Mucosa of stomach (tissue), 1 donor: ENCODE measurements at regions not wholly inside any gene's neighbourhood (a gene's known extent, or its start where the extent isn't known, plus 50 kb on each side); places are given as distances from the start of the nearest gene placed in this dataset.
"Not testable (repeated sequence)": the region's sequence is repeated elsewhere in the genome, so short reads cannot be mapped to it uniquely, and the experiment has no call there.

Experiments used
- H3K27me3 ChIP-seq: one replicate; pipeline ENCODE4 v1.7.0; 2013; ENCODE audit warnings: mild to moderate bottlenecking, low read length; ENCODE audit not compliant: control insufficient read depth, insufficient read depth
- H3K36me3 ChIP-seq: one replicate; pipeline ENCODE4 v1.7.0; 2013; ENCODE audit warnings: low read length; ENCODE audit not compliant: control insufficient read depth, insufficient read depth
- H3K4me1 ChIP-seq: one replicate; pipeline ENCODE4 v1.7.0; 2013; ENCODE audit warnings: mild to moderate bottlenecking, low read length; ENCODE audit not compliant: control insufficient read depth, insufficient read depth
- H3K4me3 ChIP-seq: one replicate; pipeline ENCODE4 v1.7.0; 2013; ENCODE audit warnings: low read length
- H3K9ac ChIP-seq: one replicate; pipeline ENCODE4 v1.7.0; 2013; ENCODE audit warnings: mild to moderate bottlenecking, low read length, moderate library complexity
- H3K9me3 ChIP-seq: one replicate; pipeline ENCODE4 v1.7.0; 2013; ENCODE audit warnings: mild to moderate bottlenecking, low read length, moderate library complexity; ENCODE audit not compliant: control insufficient read depth
- donor health status: Pancreatic carcinoma.

DNA sequence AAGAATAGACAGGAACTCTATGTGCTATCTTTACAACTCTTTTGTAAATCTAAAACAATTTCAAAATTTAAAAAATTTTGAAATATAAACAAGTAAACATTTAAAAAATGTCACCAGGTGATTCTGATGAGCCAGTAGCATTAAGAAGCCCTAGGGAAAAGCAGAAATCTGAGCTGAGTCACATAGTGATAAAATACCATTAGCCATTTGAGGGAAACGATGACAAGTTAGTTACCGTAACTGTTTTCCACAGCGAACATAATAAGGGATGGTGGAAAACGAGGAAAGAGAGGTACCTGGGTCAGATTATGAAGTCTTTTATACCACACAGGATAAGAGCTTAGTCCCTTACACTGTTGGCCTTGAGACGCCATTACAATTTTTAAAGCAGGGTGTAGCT is 55.5 kb downstream of the PRR15 start:
- H3K36me3 ChIP-seq, result no peaks in the 10 kb centered on the region
- H3K9me3 ChIP-seq, result no peaks in the 10 kb centered on the region
- H3K4me1 ChIP-seq, result no peaks in the 10 kb centered on the region
- H3K4me3 ChIP-seq, result no peak overlapping the region
- H3K9ac ChIP-seq, result no peak overlapping the region
- H3K27me3 ChIP-seq, result no peaks in the 10 kb centered on the region

DNA sequence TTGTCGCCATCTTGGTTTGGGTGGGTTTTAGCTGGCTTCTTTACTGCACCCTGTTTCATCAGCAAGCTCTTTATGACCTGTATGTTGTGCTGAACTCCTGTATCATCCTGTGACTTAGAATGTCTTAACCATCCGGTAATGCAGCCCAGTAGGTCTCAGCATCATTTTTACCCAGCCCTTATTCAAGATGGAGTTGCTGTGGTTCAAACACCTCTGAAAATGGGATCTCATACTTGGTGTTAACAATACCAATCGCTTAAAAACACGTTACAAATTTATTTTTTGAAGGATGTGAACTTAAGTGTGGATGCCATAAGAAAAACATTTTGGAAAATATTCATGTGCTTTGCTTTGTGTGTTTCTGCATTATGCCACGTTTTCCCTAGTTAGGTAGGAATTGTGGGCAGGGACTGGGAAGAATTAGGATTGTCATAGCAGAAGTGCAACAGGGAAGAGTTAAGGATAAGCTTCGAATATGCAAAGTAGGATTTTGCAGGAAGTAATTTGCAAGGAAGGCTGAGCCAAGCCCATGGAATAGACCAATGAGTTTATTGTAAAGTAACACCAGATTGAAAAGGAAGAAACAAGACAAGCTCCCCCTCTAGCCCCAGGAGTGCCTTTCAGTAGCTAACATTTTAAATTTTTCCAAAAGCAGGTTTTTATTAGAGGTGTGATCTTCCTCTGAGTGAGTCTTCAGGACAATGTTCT is 56.4 kb downstream of the PRR15 start:
- no peaks in the 10 kb centered on the region for H3K9me3 ChIP-seq
- H3K36me3 ChIP-seq, result no peaks in the 10 kb centered on the region
- H3K4me3 ChIP-seq, result no peak overlapping the region
- H3K27me3 ChIP-seq, result no peaks in the 10 kb centered on the region
- H3K9ac ChIP-seq, result no peak overlapping the region
- no peaks in the 10 kb centered on the region for H3K4me1 ChIP-seq

- Histone ChIP-seq H3K9ac (no peak overlapping the region), H3K9me3 (no peaks in the 10 kb centered on the region), H3K4me3 (no peak overlapping the region), H3K4me1 (no peaks in the 10 kb centered on the region), H3K27me3 (no peaks in the 10 kb centered on the region), H3K36me3 (no peaks in the 10 kb centered on the region)
These were observed 56.9 kb downstream of the PRR15 start for GRCh38 chr7:29620556-29620930.

DNA sequence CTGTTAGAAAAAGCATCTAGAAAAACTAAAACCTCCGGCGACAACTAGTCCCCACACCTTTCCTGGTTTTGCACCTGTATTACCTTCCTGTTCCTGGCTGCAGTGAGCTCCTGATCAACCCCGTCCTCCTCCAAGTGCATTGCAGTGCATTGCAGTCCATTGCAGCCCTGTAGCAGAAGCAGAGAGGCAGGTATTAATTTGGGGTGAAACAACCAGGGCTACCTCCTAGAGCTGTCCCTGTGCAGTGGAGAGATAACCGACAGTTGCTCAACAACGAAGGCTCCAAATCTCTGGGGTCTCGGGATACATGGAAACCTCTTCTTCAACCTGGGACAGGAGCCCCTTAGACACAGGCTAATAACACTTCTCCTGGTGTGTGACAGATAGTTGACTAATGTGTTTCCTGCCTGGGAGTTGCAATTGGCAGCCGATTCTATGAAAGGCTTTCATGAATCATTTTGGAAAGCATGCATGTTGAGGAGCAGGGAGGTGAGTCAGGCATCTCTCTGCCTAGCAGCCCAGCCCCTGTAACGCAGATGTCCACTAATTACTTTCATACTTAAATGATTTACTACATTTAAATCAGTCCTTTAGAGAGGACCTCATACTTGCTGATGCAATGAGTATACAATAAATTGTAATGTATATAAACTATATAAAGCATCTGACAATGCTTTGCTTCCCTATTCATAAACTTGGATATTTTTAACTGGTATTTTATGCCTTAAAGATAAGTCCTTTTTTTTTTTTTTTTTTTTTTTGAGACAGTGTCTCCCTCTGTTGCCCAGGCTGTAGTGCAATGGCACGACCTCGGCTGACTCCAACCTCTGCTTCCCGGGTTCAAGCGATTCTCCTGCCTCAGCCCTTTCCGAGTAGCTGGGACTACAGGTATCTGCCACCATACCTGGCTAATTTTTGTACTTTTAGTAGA is 59.0 kb downstream of the PRR15 start:
- Histone ChIP-seq H3K4me3 (no peak overlapping the region), H3K27me3 (no peaks in the 10 kb centered on the region), H3K4me1 (no peaks in the 10 kb centered on the region), H3K9me3 (no peaks in the 10 kb centered on the region), H3K9ac (no peak overlapping the region), H3K36me3 (no peaks in the 10 kb centered on the region)

DNA sequence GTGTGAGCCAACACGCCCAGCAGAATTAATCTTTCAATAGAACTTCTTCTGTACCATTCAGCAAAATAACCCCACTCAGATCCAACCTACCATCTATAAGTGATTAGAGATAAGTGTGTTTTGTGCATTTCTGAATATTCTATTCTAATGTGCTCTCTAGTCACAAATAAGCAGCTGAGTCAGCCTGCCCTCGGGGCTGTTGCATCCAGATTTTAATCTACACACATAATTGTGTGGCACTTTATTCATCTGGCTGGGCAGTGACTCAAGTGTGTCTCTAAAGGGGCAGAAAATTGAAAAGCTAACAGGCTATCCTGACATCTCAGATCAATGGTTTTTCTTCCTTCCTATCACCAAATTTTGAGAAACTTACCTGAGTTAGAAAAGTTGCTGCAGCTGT is 60.3 kb downstream of the PRR15 start:
- H3K9me3 ChIP-seq, result no peaks in the 10 kb centered on the region
- H3K9ac ChIP-seq, result no peak overlapping the region
- no peaks in the 10 kb centered on the region for H3K27me3 ChIP-seq
- no peaks in the 10 kb centered on the region for H3K4me1 ChIP-seq
- H3K4me3 ChIP-seq, result no peak overlapping the region
- no peaks in the 10 kb centered on the region for H3K36me3 ChIP-seq

- Histone ChIP-seq H3K4me3 (no peak overlapping the region), H3K9me3 (no peaks in the 10 kb centered on the region), H3K36me3 (no peaks in the 10 kb centered on the region), H3K9ac (no peak overlapping the region), H3K27me3 (no peaks in the 10 kb centered on the region), H3K4me1 (no peaks in the 10 kb centered on the region)
These were observed 63.1 kb downstream of the PRR15 start for GRCh38 chr7:29626730-29627129.

DNA sequence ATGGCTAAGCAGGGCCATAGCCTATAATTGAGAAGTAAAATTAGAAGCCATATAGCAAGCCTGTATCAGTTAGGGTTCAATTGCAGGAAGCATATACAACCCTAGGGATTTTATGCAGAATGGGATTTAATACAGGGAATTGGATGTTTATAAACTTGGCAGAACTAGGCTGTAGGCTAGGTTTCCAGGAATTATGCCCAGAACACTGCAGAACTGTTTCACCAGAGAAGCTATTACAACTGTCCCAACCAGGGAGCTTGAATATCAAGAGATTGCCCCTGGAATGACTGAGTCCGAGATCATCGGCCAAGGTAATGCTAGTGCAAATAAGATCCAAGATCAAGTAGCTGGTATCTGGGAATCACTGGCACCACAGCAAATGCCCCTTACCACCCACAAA is 64.0 kb downstream of the PRR15 start:
- Histone ChIP-seq H3K4me1 (no peaks in the 10 kb centered on the region), H3K4me3 (no peak overlapping the region), H3K9ac (no peak overlapping the region), H3K9me3 (no peaks in the 10 kb centered on the region), H3K36me3 (no peaks in the 10 kb centered on the region), H3K27me3 (no peaks in the 10 kb centered on the region)

DNA sequence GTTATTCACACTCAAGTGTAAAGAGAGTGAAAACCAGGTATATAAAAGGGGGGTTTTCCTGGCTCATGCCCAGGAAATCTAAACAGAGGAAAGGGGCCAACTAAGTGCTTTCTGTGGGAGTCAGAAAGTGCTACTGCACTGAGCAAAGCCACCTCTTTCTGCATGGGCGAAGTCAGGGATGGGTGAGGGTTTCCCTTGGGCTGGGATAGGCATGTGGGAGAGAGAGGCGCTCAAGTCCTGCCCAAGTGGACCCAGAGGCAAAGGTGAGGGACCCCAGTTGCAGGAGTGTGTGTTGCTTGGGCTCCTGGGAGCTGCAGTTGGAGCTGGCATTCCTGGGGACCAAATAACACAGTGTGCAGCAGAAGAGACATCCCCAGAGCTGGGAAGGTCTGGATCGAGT is 65.9 kb downstream of the PRR15 start:
- Histone ChIP-seq H3K9me3 (no peaks in the 10 kb centered on the region), H3K36me3 (no peaks in the 10 kb centered on the region), H3K4me3 (no peak overlapping the region), H3K27me3 (no peaks in the 10 kb centered on the region), H3K9ac (no peak overlapping the region), H3K4me1 (no peaks in the 10 kb centered on the region)

DNA sequence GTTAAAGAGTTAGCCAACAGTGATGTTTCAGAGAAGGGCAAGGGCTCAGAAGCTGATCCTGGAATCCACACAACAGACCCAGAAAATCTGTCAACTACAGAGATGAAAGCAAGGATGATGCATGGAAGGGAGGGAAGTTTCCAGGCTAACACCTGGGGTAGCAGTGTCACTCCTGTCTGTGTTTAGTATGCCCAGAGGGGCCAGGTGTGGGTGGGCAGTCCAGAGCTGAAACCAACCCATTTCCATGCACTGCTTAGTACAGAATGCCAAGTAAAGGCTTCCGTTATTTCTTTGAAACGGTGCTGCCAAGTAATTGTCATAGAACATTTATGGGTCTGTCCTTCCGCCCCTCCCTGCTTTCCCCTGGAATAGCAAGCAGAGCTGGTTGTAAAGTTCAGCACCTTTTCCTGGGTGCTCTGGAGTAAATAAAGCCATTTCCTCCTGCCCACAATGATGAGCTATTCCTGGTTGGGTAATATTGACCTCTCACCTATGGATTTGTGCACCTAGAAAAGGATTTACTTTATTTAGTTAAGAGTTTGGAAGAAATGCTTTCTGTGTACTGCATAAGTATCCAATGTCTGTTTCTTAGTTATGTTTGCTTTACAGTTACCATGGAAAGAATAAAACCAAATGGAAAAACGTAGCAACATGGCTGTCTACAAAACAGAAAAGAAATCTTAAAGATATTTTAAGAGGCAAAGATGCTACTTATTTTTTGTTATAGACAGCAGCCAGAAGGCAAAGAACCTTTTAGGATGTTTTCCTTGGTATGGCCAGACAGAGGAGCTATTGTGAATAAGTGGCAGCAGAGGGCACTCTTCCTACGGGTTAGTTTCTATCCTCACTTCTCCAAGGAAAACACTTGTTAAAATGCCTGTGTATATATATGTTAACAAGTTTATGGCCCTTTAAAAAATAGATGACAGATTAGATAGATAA is 71.7 kb downstream of the PRR15 start:
- H3K9me3 ChIP-seq, H3K27me3 ChIP-seq, H3K9ac ChIP-seq, H3K4me1 ChIP-seq, H3K4me3 ChIP-seq, H3K36me3 ChIP-seq: not testable (repeated sequence)

DNA sequence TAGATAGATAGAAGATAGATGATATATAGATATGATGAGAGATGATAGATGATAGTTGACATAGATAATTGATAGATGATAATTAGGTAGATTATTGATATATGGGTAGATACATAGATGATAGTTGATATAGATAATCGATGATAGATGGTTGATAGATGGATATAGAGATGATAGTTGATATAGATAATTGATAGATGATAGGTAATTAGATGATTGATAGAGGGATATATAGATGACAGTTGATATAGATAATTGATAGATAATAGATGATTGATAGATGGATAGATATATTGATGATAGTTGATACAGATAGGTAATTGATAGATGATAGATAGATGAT is 72.3 kb downstream of the PRR15 start:
- H3K27me3 ChIP-seq, result no peaks in the 10 kb centered on the region
- no peaks in the 10 kb centered on the region for H3K9me3 ChIP-seq
- no peaks in the 10 kb centered on the region for H3K36me3 ChIP-seq
- H3K4me3 ChIP-seq, result no peak overlapping the region
- no peak overlapping the region for H3K9ac ChIP-seq
- peaks cover 7% of the 10 kb centered on the region for H3K4me1 ChIP-seq

DNA sequence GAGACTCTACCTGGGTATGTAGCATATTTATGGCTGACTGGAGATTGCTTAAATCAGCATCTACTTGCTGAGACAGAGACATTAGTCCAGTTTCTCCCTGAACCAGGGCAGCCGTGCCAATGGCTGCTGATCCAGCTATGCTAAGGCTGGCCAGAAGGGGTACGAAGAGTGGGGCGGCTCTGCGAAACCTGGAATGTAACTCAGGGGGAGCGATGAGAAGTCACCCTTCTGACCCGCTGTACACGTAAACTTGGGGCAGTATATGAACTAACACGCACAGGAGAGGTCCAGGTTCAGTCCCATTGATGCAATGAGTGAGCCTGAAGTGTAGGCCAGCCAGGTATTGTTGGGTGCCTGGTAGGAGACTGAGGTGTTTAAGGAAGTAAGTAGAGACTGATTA is 73.7 kb downstream of the PRR15 start:
- H3K36me3 ChIP-seq, result no peaks in the 10 kb centered on the region
- H3K9ac ChIP-seq, result no peak overlapping the region
- no peaks in the 10 kb centered on the region for H3K27me3 ChIP-seq
- peaks cover 7% of the 10 kb centered on the region for H3K4me1 ChIP-seq
- H3K4me3 ChIP-seq, result no peak overlapping the region
- no peaks in the 10 kb centered on the region for H3K9me3 ChIP-seq

- H3K9me3 ChIP-seq, H3K4me3 ChIP-seq, H3K27me3 ChIP-seq, H3K36me3 ChIP-seq, H3K4me1 ChIP-seq, H3K9ac ChIP-seq: not testable (repeated sequence)
These were observed 75.2 kb downstream of the PRR15 start for GRCh38 chr7:29638841-29639240.
